UCSD-AML1 (cell line): ENCODE measurements at regions not wholly inside any gene's neighbourhood (a gene's known extent, or its start where the extent isn't known, plus 50 kb on each side); places are given as distances from the start of the nearest gene placed in this dataset.
"Not testable (repeated sequence)": the region's sequence is repeated elsewhere in the genome, so short reads cannot be mapped to it uniquely, and the experiment has no call there.

Source experiments
- DNase-seq: peaks from one replicate; lab custom pipeline; 2025; ENCODE audit not compliant: unreplicated experiment; lab: John Stamatoyannopoulos, UW

DNA sequence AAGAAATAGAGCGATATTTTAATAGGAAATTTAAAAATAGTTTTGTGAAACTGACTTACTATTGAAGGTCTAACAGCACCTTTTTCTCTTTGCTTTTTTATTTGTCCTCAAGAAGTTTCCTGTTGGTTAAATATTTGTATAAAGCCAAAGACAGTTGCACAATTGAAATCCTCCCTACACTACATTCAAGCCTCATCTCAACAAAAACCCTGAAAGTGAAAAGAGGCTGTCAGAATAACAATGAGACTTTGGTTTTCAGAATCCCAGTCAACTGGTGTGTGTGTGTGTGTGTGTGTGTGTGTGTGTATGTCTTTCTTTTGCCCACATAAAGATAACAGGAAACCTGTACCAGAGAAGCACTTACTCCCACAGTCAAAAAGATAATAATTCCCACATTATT is 313.6 kb upstream of the FRG1 start:
- DNase-seq, result not testable (repeated sequence)

DNA sequence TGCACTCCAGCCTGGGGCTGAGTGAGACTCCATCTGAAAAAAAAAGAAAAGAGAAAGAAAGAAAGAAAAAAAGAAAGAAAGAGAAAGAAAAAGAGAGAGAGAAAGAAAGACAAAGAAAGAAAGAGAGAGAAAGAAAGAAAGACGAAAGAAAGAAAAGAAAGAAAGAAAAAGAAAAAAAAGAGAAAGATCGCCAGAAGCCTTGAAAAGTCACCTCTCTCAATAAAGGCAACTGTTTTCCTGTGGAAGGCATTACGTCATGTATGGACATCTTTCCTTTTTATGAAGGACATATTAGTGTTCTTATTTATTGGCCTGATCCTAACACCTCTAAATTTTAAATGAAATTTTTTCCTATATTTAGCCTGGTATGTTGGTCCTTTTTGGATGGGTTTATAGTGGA is 310.9 kb upstream of the FRG1 start:
- DNase-seq, result not testable (repeated sequence)

DNA sequence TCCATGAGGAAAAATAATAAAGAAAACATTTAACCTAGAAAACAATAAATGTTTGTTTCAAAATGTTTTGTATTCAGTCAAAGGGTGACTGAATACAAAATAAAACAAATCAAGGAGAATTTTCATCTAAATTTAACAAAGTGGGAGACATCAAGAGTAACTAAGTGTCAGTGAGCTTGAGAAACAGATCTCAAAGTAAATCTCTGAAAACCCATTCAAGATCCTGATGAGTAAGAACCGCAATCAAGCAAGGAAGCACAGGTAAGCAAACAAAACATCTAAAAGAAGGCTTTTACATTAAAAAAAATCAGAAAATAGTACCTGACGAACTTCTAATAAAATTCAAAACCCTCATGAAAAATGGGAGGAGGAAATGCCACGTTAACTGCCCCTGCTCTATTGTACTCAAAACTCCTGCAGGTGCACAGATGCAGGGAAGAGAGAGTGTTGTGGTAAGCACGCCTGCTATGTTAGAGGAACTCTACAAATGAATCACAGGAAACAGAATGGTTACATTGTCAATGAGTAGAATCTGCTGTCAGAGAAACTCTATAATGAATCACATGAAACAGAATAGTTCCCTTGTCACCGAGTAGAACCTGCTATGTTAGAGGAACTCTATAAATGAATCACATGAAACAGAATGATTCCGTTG is 309.6 kb upstream of the FRG1 start:
- not testable (repeated sequence) for DNase-seq

DNA sequence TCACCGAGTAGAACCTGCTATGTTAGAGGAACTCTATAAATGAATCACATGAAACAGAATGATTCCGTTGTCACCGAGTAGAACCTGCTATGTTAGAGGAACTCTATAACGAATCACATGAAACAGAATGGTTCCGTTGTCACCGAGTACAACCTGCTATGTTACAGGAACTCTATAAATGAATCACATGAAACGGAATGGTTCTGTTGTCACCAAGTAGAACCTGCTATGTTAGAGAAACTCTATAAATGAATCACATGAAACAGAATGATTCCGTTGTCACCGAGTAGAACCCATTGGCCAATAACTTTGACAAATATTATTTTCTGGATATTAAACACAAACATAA is 309.1 kb upstream of the FRG1 start:
- DNase-seq, result not testable (repeated sequence)

DNA sequence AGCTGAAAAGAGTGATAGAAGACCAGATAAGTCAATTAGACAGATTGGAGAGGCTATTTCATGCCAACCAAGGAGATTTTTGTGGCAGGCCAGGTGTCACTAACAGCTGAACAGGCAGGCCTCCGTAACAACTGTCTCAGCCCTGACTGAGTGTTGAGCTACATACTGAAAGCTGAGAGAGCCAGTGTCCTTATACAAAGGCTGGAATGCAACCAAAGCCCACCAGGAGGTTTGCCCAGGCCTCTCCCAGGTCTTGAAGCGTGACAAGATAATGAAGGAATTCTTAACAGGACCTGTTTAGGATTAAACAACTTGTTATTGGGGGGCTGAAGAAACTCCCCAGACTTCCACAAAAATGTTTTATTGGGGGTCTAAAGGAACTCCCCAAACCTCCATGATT is 290.2 kb upstream of the FRG1 start:
- not testable (repeated sequence) for DNase-seq

DNA sequence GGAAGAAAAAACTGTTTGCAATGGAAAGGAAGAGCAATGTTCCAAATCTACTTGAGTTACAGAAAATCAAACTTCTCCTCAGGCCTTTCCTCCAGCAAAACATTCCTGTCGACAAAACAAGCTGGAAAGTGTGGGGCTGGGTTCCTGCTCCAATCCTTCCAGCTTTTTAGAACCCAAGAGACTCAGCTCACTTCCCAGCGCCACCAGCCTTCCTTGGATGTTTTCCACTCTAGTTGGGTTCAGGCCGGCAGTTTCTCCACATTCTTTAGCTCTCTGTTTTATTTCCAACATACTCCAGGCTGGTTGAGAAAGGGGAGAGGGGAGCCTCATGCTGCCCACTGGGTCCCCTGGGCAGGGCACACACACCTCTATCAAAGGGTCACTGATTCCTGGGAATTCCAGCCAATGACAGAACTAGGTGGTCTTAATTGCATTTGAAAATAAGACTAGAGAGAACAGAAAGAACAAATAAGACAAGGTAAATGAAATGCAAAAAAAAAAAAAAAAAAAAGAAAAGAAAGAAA is 287.5 kb upstream of the FRG1 start:
- not testable (repeated sequence) for DNase-seq

DNA sequence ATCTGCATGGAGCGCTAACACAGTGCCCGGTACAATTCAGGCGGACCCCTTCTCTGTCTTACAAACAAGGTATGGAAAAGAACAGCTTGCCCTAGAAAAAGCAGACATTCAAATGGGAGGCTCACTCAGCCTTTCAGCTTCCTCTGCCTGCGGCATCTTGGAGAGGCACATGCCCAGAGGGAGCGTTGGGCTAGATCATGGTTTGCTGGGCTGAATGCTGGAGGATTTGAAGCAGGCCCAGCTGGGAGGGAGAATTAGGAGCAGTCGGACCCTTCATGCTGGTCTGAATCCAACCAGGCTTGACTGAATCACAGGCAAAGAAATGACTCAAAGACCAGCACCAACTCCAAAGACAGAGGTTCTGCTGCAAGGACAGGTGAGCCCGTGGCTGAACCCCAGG is 286.7 kb upstream of the FRG1 start:
- DNase-seq, result not testable (repeated sequence)

DNA sequence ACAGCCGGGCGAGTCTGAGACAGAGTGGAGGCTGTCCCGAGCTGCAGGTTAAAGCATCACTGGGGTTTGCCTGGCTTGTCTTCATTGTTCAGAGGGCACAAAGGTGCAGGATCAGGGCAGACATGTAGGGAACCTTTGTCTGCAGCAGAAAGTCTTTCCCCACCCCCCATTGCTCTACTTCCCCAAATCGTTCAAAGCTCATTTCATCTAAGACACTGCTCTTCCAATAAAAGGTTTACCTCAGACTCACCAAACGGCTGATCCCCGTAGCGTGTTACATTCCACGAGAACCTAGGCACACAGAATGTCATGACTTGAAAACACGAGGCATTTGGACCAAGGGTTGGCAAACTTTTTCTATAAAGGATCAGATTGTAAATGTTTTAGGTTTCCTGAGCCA is 286.3 kb upstream of the FRG1 start:
- not testable (repeated sequence) for DNase-seq

DNA sequence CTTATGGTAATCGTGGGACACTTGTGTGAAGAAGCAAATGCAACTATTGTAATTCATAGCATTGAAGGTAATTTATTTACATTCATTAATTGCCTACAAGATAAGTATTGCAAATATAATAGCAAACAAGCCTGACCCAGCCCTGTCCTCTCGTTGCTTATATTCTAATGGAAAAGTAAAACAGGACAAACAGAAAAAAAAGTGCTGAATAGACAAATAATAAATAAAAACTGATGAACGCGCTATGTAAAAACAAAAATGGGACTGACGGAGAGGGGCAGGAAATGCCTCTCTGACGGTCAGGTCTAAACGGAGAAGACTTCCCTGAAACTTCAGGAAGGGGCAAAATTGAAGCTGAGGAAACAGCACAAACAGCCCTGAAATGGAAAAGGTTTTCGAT is 284.9 kb upstream of the FRG1 start:
- not testable (repeated sequence) for DNase-seq

DNA sequence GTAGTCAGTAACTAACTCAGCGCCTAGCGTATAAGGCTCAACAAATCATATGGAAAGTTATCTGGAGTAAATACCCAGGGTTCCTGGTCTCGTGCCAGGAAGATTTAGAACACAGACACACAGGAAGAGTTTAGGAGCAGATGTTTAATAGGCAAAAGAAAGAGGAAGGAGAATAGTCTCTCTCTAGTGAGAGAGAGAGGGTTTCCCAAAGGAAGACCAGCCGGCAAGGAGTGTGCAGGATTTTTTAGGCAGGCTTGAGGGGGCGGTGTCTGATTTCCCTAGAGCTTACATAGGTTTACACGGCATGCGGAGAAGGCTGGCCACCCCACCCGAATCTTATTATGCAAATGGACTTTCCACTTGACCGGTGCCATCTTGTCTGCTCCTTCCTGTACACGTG is 284.0 kb upstream of the FRG1 start:
- DNase-seq, result peak; percentile 16

DNA sequence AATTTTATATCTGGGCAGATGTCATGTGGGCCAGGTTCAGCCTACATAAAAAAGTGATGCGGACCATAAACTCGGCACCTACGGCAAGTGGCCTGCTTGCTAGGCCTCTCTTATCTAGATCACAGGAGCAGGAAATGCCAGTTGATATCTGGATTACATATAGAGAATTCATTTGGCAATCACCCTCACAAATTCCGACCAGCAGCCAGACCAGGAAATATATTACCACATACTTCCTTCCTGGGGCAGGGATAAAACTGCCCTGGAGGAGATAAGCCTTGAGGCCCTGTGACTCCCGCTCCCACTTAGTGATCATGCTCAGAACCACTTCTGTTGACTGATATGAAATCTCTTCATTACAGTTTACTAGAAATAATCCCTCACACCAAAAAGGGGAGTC is 282.4 kb upstream of the FRG1 start:
- peak; percentile 33 for DNase-seq

DNA sequence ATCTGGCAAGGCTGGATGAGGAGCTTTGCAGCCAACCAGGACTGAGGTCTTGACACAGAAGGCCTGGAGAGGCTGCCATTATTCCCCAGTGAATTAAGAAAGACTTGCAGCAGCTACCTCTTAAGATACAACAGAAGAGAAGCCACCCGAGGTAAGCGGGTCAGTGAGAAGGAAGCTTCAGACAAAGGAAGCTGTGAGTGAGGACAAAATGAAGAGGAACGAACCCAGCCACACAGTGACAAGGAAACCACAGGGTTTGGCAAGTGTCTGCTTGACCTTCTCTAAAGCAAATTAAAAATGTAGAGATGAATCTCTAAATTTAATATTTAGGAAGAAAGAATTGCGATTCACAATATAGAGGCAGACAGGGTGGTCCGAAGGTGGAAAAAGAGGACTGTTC is 281.8 kb upstream of the FRG1 start:
- not testable (repeated sequence) for DNase-seq

DNA sequence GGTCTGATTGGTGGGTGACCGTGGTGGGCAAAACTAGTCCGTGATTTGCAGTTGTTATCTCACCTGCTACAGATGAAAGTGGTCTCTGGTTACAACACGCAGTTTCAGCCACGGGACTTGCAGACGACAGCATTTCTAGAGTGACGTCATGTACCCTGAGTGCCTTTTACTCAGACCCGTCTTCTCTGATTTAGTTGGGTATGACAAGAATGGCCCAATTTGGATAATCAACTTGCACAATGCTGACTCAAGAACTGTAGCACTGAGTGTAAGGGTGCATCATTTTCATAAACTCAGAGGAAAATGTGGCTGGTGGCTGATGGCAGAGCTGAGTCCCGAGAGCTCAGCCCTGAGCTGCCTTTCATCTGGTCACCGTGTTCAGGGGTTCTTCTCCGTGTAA is 281.4 kb upstream of the FRG1 start:
- no peak for DNase-seq

DNA sequence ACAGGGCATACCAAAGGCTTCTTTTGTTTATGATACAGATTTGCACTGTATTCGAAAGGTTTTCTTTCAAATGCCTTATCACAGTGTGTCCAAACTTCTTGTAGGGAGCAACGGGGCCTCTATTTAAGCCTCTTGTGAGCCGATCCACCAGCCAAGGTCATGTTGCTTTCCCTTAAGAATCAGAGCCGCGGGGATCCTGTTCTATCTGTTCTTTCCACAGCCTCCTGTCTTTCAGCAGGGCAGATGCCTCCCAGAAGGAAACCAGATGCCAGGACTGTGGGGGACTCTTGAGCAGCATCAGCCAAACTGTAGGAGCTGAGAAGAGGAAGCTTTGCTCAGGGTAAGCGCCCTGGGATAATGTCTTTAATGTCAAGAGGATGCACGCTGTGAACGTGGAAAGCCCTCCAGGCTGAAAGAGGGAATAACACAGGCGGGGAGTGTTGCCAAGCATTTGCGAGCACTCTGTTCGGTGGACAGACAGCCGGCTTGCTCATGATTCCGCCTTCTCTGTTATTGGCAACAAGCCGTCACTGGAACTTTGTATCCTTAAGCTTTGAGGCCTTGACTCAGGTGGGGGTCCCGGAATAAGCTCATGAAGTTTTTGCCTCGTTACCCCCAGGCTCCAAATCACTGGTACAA is 279.8 kb upstream of the FRG1 start:
- DNase-seq, result no peak

DNA sequence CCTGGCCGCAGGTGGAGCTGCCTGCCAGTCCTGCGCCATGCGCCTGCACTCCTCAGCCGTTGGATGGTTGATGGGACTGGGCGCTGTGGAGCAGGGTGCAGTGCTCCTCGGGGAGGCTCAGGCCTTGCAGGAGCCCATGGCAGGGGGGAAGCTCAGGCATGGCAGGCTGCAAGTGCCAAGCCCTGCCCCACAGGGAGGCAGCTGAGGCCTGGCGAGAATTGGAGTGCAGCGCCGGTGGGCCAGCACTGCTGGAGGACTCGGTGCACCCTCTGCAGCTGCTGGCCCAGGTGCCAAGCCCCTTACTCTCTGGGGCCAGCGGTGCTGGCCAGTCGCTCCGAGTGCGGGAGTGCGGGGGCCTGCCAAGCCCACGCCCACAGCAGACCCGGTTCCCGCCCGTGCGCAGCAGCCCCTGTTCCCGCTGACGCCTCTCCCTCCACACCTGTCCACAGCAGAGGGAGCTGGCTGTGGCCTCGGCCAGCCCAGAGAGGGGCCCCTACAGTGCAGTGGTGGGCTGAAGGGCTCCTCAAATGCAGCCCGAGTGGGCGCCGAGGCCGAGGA is 275.9 kb upstream of the FRG1 start:
- no peak for DNase-seq

DNA sequence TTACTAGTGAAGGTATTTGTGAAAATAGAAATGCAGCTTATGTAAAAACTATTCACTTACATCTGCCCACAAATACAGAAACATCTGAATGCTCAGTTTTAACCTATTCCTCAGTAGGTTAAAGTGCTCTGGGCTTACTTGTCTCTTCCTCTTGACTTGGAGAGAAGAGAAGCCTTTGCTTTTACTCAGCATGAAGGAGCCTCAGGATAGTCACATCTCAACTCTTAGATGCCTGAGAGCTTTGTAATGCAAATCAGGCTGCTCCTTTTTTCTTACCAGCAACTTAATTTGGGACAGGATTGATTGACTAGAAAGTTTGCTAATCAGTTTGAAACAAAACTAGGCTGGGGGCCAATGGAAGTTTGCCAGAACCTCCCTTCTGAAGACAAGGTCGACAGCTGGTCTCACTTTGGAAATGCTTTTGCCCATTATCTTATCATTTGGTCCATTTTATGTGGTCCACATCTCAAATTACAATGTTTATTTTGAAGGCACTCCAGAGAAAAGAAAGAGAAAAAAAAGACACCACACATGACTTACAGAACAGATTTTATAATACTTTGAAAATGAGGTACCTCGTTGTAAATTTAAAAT is 274.9 kb upstream of the FRG1 start:
- not testable (repeated sequence) for DNase-seq

DNA sequence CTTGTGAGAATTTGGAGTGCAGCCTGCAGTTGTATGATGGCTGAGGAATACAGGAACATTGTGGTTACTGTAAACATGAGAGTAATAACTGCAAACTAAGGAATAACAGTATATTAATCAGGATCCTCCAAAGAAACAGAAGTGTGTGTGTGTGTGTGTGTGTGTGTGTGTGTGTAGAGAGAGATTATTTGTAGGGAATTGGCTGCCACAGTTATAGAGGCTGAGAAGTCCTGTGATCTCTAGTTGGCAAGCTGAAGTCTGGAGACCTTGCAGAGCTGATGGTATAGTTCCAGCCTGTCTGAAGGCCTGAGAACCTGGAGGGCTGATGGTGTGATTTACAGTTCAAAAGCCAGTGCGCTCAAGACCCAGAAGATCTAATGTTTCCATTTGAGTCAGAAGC is 273.3 kb upstream of the FRG1 start:
- DNase-seq, result not testable (repeated sequence)

DNA sequence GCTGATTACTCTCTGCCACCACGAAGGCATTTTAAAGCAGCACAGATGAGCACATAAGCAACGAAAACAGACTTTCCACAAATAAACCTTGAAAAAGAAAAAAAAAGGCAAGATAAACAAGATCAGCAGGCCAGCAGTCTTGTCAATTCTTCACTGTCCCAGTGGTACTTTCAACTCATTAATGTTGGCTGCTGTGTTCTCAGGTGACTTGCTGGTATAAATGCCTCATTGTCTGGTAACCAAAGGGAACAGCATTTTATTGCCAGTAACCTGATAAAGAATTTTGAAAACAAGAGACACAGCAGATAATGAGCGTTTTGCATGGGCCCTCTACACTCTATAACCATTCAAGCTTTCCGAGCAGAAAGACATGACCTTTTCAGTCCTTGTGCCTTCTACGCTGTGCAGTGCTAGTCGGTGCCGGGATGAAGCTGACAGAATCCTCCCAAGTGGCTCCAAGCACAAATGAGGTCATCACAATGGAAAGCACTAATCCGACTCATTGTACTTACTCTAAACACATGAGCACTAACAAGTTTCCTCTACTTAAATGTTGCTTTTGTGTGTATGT is 242.9 kb upstream of the FRG1 start:
- DNase-seq, result not testable (repeated sequence)

DNA sequence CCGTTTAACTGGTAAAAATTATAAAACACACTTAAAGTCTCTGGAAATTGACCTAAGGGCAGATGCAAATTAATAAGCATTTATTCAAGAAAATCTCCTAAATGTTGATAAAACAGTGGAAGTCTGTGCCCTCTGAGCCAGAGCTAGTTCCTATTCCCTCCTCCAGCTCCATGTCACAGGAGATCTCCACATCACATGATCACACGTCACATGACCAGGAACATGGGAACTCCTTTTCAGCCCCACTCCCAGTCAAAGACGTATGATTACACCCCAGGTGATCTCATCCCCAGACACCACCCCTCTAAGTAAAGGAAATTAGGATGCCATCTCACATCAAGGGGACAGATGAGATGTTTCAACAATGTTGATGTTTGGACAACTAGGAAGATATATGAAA is 237.7 kb upstream of the FRG1 start:
- DNase-seq, result not testable (repeated sequence)

DNA sequence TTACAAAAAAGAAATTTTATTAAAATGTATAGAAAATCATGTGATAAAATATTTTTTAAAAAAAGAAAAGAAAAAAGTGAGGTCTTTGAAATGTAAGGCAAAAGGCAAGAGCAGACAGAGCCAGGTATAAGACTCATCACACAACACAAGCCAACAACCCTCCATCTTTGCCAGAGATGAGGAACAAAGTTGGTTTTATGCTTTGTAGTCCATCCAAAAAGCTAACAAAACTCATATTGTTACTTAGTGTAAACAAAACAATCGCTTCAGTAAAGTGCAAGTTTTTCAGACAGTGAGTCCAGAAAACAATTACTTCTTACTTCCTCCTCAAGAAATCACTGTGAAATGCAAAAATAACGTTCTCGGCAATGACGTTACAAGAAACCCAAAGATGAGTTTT is 233.9 kb upstream of the FRG1 start:
- not testable (repeated sequence) for DNase-seq

DNA sequence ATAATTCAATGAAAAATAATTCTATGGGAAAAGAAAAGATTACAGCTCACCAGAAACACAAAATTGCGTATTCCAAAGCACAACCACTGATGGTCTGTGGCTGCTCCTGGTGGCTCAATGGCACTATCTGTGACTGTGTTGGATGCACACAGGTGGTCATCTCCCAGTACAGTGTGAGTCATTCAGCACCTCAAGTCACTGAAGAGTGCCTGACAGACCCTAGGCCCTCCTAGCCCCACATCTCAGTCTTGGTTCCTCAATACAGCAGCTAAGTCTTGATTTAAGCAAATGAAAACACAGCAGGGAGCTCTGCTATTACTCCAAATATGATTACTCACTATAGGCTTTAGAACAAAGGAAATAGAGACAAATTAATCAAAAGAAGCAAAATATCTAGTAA is 233.4 kb upstream of the FRG1 start:
- DNase-seq, result not testable (repeated sequence)

DNA sequence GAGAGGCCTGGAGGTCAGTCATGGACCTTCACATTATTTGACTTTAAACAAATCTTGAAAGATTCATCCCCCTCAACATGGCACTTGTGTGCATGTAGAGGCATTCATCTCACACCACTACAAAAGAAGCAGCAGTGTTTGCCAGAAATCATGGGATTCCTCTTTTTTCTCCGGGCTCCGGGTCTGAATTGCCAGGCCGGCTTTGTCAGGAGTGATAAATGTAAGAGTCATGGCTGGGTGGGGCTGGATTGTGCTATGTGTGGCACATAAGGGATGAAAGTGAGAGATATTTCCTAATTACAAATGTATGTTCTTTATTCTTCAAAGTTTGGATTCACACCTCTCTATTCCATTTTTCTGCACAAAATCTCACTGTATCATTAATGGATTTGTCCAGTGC is 228.7 kb upstream of the FRG1 start:
- not testable (repeated sequence) for DNase-seq
